Natural killer cell (primary cell): ENCODE measurements at regions not wholly inside any gene's neighbourhood (a gene's known extent, or its start where the extent isn't known, plus 50 kb on each side); places are given as distances from the start of the nearest gene placed in this dataset.
A peak's percentile ranks its signal among the peaks of the same experiment; 100 is the strongest.
"Not testable (repeated sequence)": the region's sequence is repeated elsewhere in the genome, so short reads cannot be mapped to it uniquely, and the experiment has no call there.

Experiments used
- ATAC-seq, 3 donors: fragments of 150-1000 bp in 2 of 3; fragments of 200-7000 bp in 1 of 3; cut with Tn5 transposase; 1 replicate in 1 of 3; 2 replicates in 2 of 3; pipeline ENCODE4 v1.10.0; 2021; ENCODE audit warnings: mild to moderate bottlenecking in 2 of 3, moderate library complexity in 2 of 3
- DNase-seq, 2 donors: peaks; one replicate each; pipeline versions ENCODE4 v3.0.0 to v3.0.0-alpha.2; 2013 to 2021; ENCODE audit warnings: mixed read lengths in 1 of 2
- H3K27ac ChIP-seq: one replicate; pipeline ENCODE4 v1.5.1; 2013; ENCODE audit warnings: mild to moderate bottlenecking, low read length
- H3K27me3 ChIP-seq: one replicate; pipeline ENCODE4 v1.6.1; 2013; ENCODE audit warnings: low read length; ENCODE audit not compliant: control insufficient read depth, insufficient read depth
- H3K36me3 ChIP-seq: one replicate; pipeline ENCODE4 v1.6.1; 2013; ENCODE audit warnings: low read length; ENCODE audit not compliant: control insufficient read depth, insufficient read depth
- H3K4me1 ChIP-seq: one replicate; pipeline ENCODE4 v1.6.1; 2013; ENCODE audit warnings: low read length; ENCODE audit not compliant: control insufficient read depth, insufficient read depth
- H3K4me3 ChIP-seq: one replicate; pipeline ENCODE4 v1.5.1; 2013; ENCODE audit warnings: low read length
- H3K9me3 ChIP-seq: one replicate; pipeline ENCODE4 v1.6.1; 2013; ENCODE audit warnings: low read length; ENCODE audit not compliant: control insufficient read depth, insufficient read depth
- H3K27ac Mint-ChIP-seq, 2 donors: one replicate each; pipeline ENCODE4 v1.8.0; 2022; ENCODE audit warnings: mild to moderate bottlenecking in 2 of 2, mixed read lengths in 2 of 2, moderate library complexity in 1 of 2
- H3K27me3 Mint-ChIP-seq, 2 donors: one replicate each; pipeline ENCODE4 v1.8.0; 2022; ENCODE audit warnings: low read depth in 2 of 2, mixed read lengths in 2 of 2
- H3K36me3 Mint-ChIP-seq: one replicate; pipeline ENCODE4 v1.8.0; 2022; ENCODE audit warnings: mixed read lengths
- H3K4me1 Mint-ChIP-seq, 2 donors: one replicate each; pipeline ENCODE4 v1.8.0; 2022; ENCODE audit warnings: mixed read lengths in 2 of 2
- H3K4me3 Mint-ChIP-seq: one replicate; pipeline ENCODE4 v1.8.0; 2022; ENCODE audit warnings: mild to moderate bottlenecking, moderate library complexity, mixed read lengths
- H3K9me3 Mint-ChIP-seq, 2 donors: one replicate each; pipeline ENCODE4 v1.8.0; 2022; ENCODE audit warnings: mixed read lengths in 2 of 2
- WGBS: methylation state at CpG from one replicate; pipeline ENCODE4 v1.1.7; 2013; ENCODE audit warnings: missing lambda C conversion rate; ENCODE audit not compliant: insufficient coverage; 5-methylcytosine and 5-hydroxymethylcytosine counted together
- intact Hi-C: fragments of 100-400 bp; cut with micrococcal nuclease; formaldehyde crosslinking; loops from one replicate; pipeline ENCODE4 v1.14.2; 2022

GRCh38 chr10:38350645-38351044, 256.5 kb downstream of the ZNF37A start:
- intact Hi-C loops: loop anchor here (10.0 kb wide), 1 partner anchor 54 kb away; no protein-coding TSS in a partner anchor
- DNase-seq, H3K9me3 Mint-ChIP-seq, H3K4me1 ChIP-seq, H3K36me3 Mint-ChIP-seq, H3K27ac Mint-ChIP-seq, H3K4me3 ChIP-seq, H3K4me3 Mint-ChIP-seq, H3K9me3 ChIP-seq, H3K27ac ChIP-seq, H3K4me1 Mint-ChIP-seq, ATAC-seq, H3K27me3 ChIP-seq, H3K36me3 ChIP-seq: not testable (repeated sequence)
- peaks cover 19 to 26% of the 10 kb centered on the region in 2 donors for H3K27me3 Mint-ChIP-seq
- WGBS: no CpG with 5 or more reads among the region's 1 CpG

GRCh38 chr10:38354410-38354809, 260.3 kb downstream of the ZNF37A start:
- ATAC-seq, DNase-seq, H3K4me3 Mint-ChIP-seq, H3K36me3 Mint-ChIP-seq, H3K4me1 ChIP-seq, H3K27ac ChIP-seq, H3K9me3 Mint-ChIP-seq, H3K27me3 Mint-ChIP-seq, H3K27ac Mint-ChIP-seq, H3K27me3 ChIP-seq, H3K9me3 ChIP-seq, H3K4me1 Mint-ChIP-seq, H3K4me3 ChIP-seq, H3K36me3 ChIP-seq: not testable (repeated sequence)
- intact Hi-C loops: loop anchor here (10.0 kb wide), 1 partner anchor 50 kb away; no protein-coding TSS in a partner anchor
- WGBS: 86% methylated on average over 1 of the region's 3 CpGs

GRCh38 chr10:38355911-38356526, 261.9 kb downstream of the ZNF37A start:
- not testable (repeated sequence) for H3K9me3 ChIP-seq, H3K36me3 ChIP-seq, H3K9me3 Mint-ChIP-seq, H3K36me3 Mint-ChIP-seq, H3K4me1 ChIP-seq, H3K27me3 Mint-ChIP-seq, H3K27me3 ChIP-seq, H3K4me1 Mint-ChIP-seq
- DNase-seq (peak; percentile 75 to 88), ATAC-seq (peak; percentile 98 to 100 (median 99))
- Mint-ChIP-seq H3K27ac (peak overlapping the region; percentile 92 to 94), H3K4me3 (peak overlapping the region; percentile 88)
- WGBS: 7% methylated on average over 9 of the region's 41 CpGs
- Histone ChIP-seq H3K27ac (peak overlapping the region; percentile 85), H3K4me3 (peak overlapping the region; percentile 70)
- intact Hi-C loops: loop anchor here (10.0 kb wide), 1 partner anchor 49 kb away; no protein-coding TSS in a partner anchor

GRCh38 chr10:38356527-38356926, 262.4 kb downstream of the ZNF37A start:
- ATAC-seq (peak; percentile 39 to 57 (median 45)), DNase-seq (peak in 1 of 2 donors; percentile 38)
- peak overlapping the region; percentile 70 for H3K4me3 ChIP-seq
- H3K36me3 ChIP-seq, H3K4me1 Mint-ChIP-seq, H3K9me3 ChIP-seq, H3K9me3 Mint-ChIP-seq, H3K27me3 ChIP-seq, H3K36me3 Mint-ChIP-seq, H3K27me3 Mint-ChIP-seq, H3K4me1 ChIP-seq: not testable (repeated sequence)
- Mint-ChIP-seq H3K27ac (peak overlapping the region; percentile 92 to 94), H3K4me3 (peak overlapping the region; percentile 88)
- 0% methylated on average over 3 of the region's 16 CpGs for WGBS
- intact Hi-C loops: loop anchor here (10.0 kb wide), 1 partner anchor 48 kb away; no protein-coding TSS in a partner anchor
- peak overlapping the region; percentile 85 for H3K27ac ChIP-seq

GRCh38 chr10:38362514-38362913, 268.4 kb downstream of the ZNF37A start:
- H3K9me3 Mint-ChIP-seq, DNase-seq, intact Hi-C loops, ATAC-seq, H3K27me3 ChIP-seq, H3K27me3 Mint-ChIP-seq, H3K9me3 ChIP-seq, H3K27ac ChIP-seq, H3K4me1 ChIP-seq, H3K36me3 Mint-ChIP-seq, H3K4me3 Mint-ChIP-seq, H3K4me3 ChIP-seq, H3K4me1 Mint-ChIP-seq: not testable (repeated sequence)
- peaks cover 15% of the 10 kb centered on the region for H3K36me3 ChIP-seq
- peak overlapping the region; percentile 23 to 51 for H3K27ac Mint-ChIP-seq

GRCh38 chr10:38364073-38364472, 269.9 kb downstream of the ZNF37A start:
- DNase-seq, intact Hi-C loops, H3K27me3 Mint-ChIP-seq, H3K27me3 ChIP-seq, H3K9me3 ChIP-seq, H3K27ac ChIP-seq, H3K4me1 ChIP-seq, H3K4me3 ChIP-seq, ATAC-seq, H3K36me3 Mint-ChIP-seq, H3K9me3 Mint-ChIP-seq, H3K4me1 Mint-ChIP-seq, H3K4me3 Mint-ChIP-seq: not testable (repeated sequence)
- WGBS: no CpG with 5 or more reads among the region's 4 CpGs
- H3K27ac Mint-ChIP-seq: peak overlapping the region in 1 of 2 donors; percentile 34
- peaks cover 20% of the 10 kb centered on the region for H3K36me3 ChIP-seq

GRCh38 chr10:38365917-38366316, 271.8 kb downstream of the ZNF37A start:
- H3K9me3 Mint-ChIP-seq, H3K4me1 Mint-ChIP-seq, intact Hi-C loops, H3K27me3 Mint-ChIP-seq, H3K9me3 ChIP-seq, H3K36me3 Mint-ChIP-seq, H3K4me3 Mint-ChIP-seq, H3K27me3 ChIP-seq, H3K27ac ChIP-seq, H3K4me1 ChIP-seq, H3K4me3 ChIP-seq: not testable (repeated sequence)
- WGBS: 66% methylated on average over 4 of the region's 5 CpGs
- peak overlapping the region; percentile 38 to 53 for H3K27ac Mint-ChIP-seq
- peaks cover 19% of the 10 kb centered on the region for H3K36me3 ChIP-seq
- peak in 2 of 3 donors; percentile 56 to 64 for ATAC-seq
- DNase-seq: peak in 1 of 2 donors; percentile 59

GRCh38 chr10:38383800-38384199, 289.7 kb downstream of the ZNF37A start:
- H3K27me3 ChIP-seq, DNase-seq, H3K9me3 Mint-ChIP-seq, H3K9me3 ChIP-seq, H3K4me1 Mint-ChIP-seq, H3K4me3 Mint-ChIP-seq, H3K36me3 Mint-ChIP-seq, H3K27ac ChIP-seq, H3K4me3 ChIP-seq, H3K27ac Mint-ChIP-seq, ATAC-seq, H3K4me1 ChIP-seq, H3K36me3 ChIP-seq, intact Hi-C loops, H3K27me3 Mint-ChIP-seq: not testable (repeated sequence)
- WGBS: no CpG with 5 or more reads among the region's 2 CpGs
